Loucy (cell line): ENCODE measurements at regions not wholly inside any gene's neighbourhood (a gene's known extent, or its start where the extent isn't known, plus 50 kb on each side); places are given as distances from the start of the nearest gene placed in this dataset.

Experiments
- H2AFZ ChIP-seq: fragments of 200-600 bp; sonication (generic); 2 replicates; pipeline ENCODE4 v1.6.0; 2016; ENCODE audit warnings: antibody characterized with exemption, mild to moderate bottlenecking, low read length, moderate library complexity
- H3F3A ChIP-seq: fragments of 200-600 bp; 2 replicates; pipeline ENCODE4 v1.6.0; 2016; ENCODE audit warnings: antibody characterized with exemption, low read depth, mild to moderate bottlenecking
- H3K27me3 ChIP-seq: fragments of 200-600 bp; sonication (generic); 2 replicates; pipeline ENCODE4 v1.6.1; 2014; ENCODE audit warnings: low read length, mild to moderate bottlenecking; ENCODE audit not compliant: insufficient read depth, poor library complexity, severe bottlenecking
- H3K36me3 ChIP-seq: fragments of 200-600 bp; sonication (generic); 2 replicates; pipeline ENCODE4 v1.6.1; 2016; ENCODE audit warnings: low read length; ENCODE audit not compliant: insufficient read depth
- H3K4me1 ChIP-seq: fragments of 200-600 bp; sonication (generic); 2 replicates; pipeline ENCODE4 v1.5.1; 2014; ENCODE audit warnings: low read length, mild to moderate bottlenecking; ENCODE audit not compliant: insufficient read depth, poor library complexity, severe bottlenecking
- H3K4me2 ChIP-seq: fragments of 200-600 bp; sonication (generic); 2 replicates; pipeline ENCODE4 v1.6.0; 2014; ENCODE audit warnings: antibody characterized with exemption, low read length, low read depth, mild to moderate bottlenecking; ENCODE audit not compliant: poor library complexity, severe bottlenecking
- H3K4me3 ChIP-seq: fragments of 200-600 bp; sonication (generic); 2 replicates; pipeline ENCODE4 v1.5.1; 2014; ENCODE audit warnings: low read length, mild to moderate bottlenecking, mixed read lengths; ENCODE audit not compliant: poor library complexity, severe bottlenecking
- H3K79me2 ChIP-seq: fragments of 200-600 bp; sonication (generic); 2 replicates; pipeline ENCODE4 v1.6.1; 2014; ENCODE audit warnings: low read length; ENCODE audit not compliant: insufficient read depth
- H3K9ac ChIP-seq: fragments of 200-600 bp; sonication (generic); 2 replicates; pipeline ENCODE4 v1.6.0; 2014; ENCODE audit warnings: mild to moderate bottlenecking, low read depth, low read length, moderate library complexity; ENCODE audit not compliant: poor library complexity, severe bottlenecking
- H3K9me2 ChIP-seq: fragments of 200-600 bp; sonication (generic); replicated peaks from 2 replicates; pipeline ENCODE4 v1.6.1; 2016; ENCODE audit warnings: low read depth, low read length, mixed read lengths
- H3K9me3 ChIP-seq: fragments of 200-600 bp; sonication (generic); 2 replicates; pipeline ENCODE4 v1.6.1; 2014; ENCODE audit warnings: mild to moderate bottlenecking, antibody characterized with exemption, low read length, low read depth; ENCODE audit not compliant: insufficient read depth
- H4K20me1 ChIP-seq: fragments of 200-600 bp; sonication (generic); 2 replicates; pipeline ENCODE4 v1.6.0; 2014; ENCODE audit warnings: antibody characterized with exemption, low read length, mild to moderate bottlenecking; ENCODE audit not compliant: insufficient read depth, poor library complexity, severe bottlenecking
- CTCF ChIP-seq: fragments of 200-600 bp; sonication (generic); conservative IDR thresholded peaks from 2 replicates; pipeline ENCODE4 v1.5.1; 2014; ENCODE audit warnings: mild to moderate bottlenecking, antibody characterized with exemption, low read length
- EZH2phosphoT487 ChIP-seq: fragments of 200-600 bp; IDR thresholded peaks from 2 replicates; pipeline ENCODE4 v1.6.1; 2018; ENCODE audit warnings: antibody characterized with exemption, mild to moderate bottlenecking, moderate library complexity, borderline replicate concordance

- no peak overlapping the region for H2AFZ ChIP-seq
- no peaks in the 10 kb centered on the region for H3F3A ChIP-seq
- H3K4me3 ChIP-seq, result no peak overlapping the region
- H3K9me3 ChIP-seq, result no peaks in the 10 kb centered on the region
- no peak overlapping the region for H3K9ac ChIP-seq
- H4K20me1 ChIP-seq, result no peaks in the 10 kb centered on the region
- no peaks in the 10 kb centered on the region for H3K9me2 ChIP-seq
- no peak overlapping the region for H3K4me2 ChIP-seq
- H3K27me3 ChIP-seq, result no peaks in the 10 kb centered on the region
- no peaks in the 10 kb centered on the region for H3K36me3 ChIP-seq
- no peaks in the 10 kb centered on the region for H3K79me2 ChIP-seq
- H3K4me1 ChIP-seq, result peaks cover 6% of the 10 kb centered on the region
- TF ChIP-seq CTCF (no peak), EZH2phosphoT487 (no peak)
Measured at GRCh38 chr6:67358241-67358640, 1276.8 kb upstream of the ADGRB3 start.

- Histone ChIP-seq H3K9me2 (no peaks in the 10 kb centered on the region), H4K20me1 (no peaks in the 10 kb centered on the region), H3K4me2 (no peak overlapping the region), H3F3A (no peaks in the 10 kb centered on the region), H3K9ac (no peak overlapping the region), H3K36me3 (no peaks in the 10 kb centered on the region), H3K27me3 (no peaks in the 10 kb centered on the region), H3K4me1 (no peaks in the 10 kb centered on the region), H3K4me3 (no peak overlapping the region), H3K79me2 (no peaks in the 10 kb centered on the region), H3K9me3 (no peaks in the 10 kb centered on the region), H2AFZ (no peak overlapping the region)
- TF ChIP-seq EZH2phosphoT487, result no peak
- TF ChIP-seq CTCF, result no peak
Measured at GRCh38 chr6:67353861-67354260, 1281.2 kb upstream of the ADGRB3 start.

GRCh38 chr6:67352717-67353116, 1282.4 kb upstream of the ADGRB3 start:
- H3K9me3 ChIP-seq, result no peaks in the 10 kb centered on the region
- H3K9ac ChIP-seq, result no peak overlapping the region
- no peaks in the 10 kb centered on the region for H3K27me3 ChIP-seq
- H2AFZ ChIP-seq, result no peak overlapping the region
- H3K4me1 ChIP-seq, result no peaks in the 10 kb centered on the region
- H3F3A ChIP-seq, result no peaks in the 10 kb centered on the region
- H4K20me1 ChIP-seq, result no peaks in the 10 kb centered on the region
- H3K4me3 ChIP-seq, result no peak overlapping the region
- no peak overlapping the region for H3K4me2 ChIP-seq
- no peaks in the 10 kb centered on the region for H3K79me2 ChIP-seq
- no peaks in the 10 kb centered on the region for H3K36me3 ChIP-seq
- TF ChIP-seq CTCF (no peak), EZH2phosphoT487 (no peak)
- no peaks in the 10 kb centered on the region for H3K9me2 ChIP-seq
